ENCODE measurements at regions not wholly inside any gene's neighbourhood (a gene's known extent, or its start where the extent isn't known, plus 50 kb on each side); places are given as distances from the start of the nearest gene placed in this dataset.

DNA sequence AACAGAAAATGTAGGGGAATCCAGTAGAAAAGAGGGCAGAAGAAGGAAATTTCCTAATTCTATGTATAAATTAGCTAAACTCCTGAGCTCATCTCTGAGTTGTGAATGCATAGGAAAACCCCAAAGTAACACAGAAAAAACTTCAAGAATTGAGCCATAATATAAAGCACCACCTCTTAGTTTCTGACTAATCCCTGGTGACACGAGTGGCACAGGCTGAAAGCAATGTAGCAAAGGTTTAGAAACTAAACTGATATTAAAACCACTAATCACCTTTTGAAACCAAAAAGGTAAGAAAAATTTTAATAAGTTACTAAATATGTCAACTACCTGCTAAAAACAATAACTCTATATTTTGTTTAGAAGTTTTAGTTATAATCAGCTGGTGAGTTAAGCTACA is 255.6 kb upstream of the NECTIN3 start:
- TF ChIP-seq, protein P1, sequence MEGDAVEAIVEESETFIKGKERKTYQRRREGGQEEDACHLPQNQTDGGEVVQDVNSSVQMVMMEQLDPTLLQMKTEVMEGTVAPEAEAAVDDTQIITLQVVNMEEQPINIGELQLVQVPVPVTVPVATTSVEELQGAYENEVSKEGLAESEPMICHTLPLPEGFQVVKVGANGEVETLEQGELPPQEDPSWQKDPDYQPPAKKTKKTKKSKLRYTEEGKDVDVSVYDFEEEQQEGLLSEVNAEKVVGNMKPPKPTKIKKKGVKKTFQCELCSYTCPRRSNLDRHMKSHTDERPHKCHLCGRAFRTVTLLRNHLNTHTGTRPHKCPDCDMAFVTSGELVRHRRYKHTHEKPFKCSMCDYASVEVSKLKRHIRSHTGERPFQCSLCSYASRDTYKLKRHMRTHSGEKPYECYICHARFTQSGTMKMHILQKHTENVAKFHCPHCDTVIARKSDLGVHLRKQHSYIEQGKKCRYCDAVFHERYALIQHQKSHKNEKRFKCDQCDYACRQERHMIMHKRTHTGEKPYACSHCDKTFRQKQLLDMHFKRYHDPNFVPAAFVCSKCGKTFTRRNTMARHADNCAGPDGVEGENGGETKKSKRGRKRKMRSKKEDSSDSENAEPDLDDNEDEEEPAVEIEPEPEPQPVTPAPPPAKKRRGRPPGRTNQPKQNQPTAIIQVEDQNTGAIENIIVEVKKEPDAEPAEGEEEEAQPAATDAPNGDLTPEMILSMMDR (conservative IDR thresholded peaks at IDR 0.05 in 1 of 2, IDR thresholded peaks at IDR 0.05 in 1 of 2; ENCODE audit: extremely low read depth in 1 of 2, insufficient read depth in 1 of 2, low read depth in 1 of 2, low read length in 2 of 2), result no peak
- no peak for TF ChIP-seq EZH2 (IDR thresholded peaks at IDR 0.05; ENCODE audit: borderline replicate concordance, low read length)

All from mammary epithelial cell (primary cell).